ENCODE measurements at regions not wholly inside any gene's neighbourhood (a gene's known extent, or its start where the extent isn't known, plus 50 kb on each side); places are given as distances from the start of the nearest gene placed in this dataset.

DNA sequence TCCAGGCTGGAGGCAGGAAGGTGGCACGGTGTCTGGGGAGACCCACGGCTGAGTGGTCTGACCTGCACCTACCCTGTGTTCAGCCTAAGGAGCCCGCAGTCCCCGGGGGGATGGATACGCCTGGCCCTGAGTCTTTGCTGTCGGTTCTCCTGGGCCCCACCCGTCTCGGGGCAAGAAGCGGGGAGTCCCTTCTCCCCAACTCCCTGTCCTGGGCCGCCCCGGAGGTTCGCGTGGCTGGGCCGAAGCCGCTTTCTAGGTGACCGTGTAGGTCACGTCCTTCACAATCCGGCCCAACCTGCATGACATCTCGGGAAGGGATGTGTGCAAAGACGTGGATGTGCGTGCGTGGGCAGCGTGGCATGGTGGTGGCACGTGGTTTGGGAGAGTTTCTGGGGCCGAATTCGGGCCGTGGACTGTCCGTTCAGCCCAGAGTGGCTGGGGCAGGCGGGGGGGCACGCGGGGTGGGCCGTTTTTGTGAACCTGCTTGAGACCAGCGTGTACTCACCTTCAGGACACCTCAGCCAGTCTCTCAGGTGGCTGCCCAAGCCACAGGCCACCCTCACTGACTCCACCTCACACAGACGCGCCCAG, 103.3 kb downstream of the PTPRS start:
- ATAC-seq = no peak
- Histone ChIP-seq H3F3A (ENCODE audit: low read length, unreplicated experiment) (no peaks in the 10 kb centered on the region), H3K9me2 (replicated peaks; ENCODE audit: low read length) (no peaks in the 10 kb centered on the region), H3K4me3 (ENCODE audit: low read length) (no peak overlapping the region), H3K4me1 (ENCODE audit: insufficient read depth, low read length) (no peaks in the 10 kb centered on the region), H3K36me3 (ENCODE audit: low read depth, low read length) (no peaks in the 10 kb centered on the region), H3K27me3 (ENCODE audit: low read length) (no peaks in the 10 kb centered on the region), H4K20me1 (ENCODE audit: low read length) (no peaks in the 10 kb centered on the region), H2AFZ (ENCODE audit: low read length) (no peak overlapping the region), H3K9me3 (ENCODE audit: low read length) (no peaks in the 10 kb centered on the region), H3K27ac (ENCODE audit: low read length) (no peak overlapping the region), H3K79me2 (ENCODE audit: low read length) (no peaks in the 10 kb centered on the region), H3K9ac (ENCODE audit: low read length) (no peak overlapping the region), H3K4me2 (ENCODE audit: low read length) (no peak overlapping the region)
- intact Hi-C loops (cut with micrococcal nuclease) = no loop called here
- no TSS peak for BruUV-seq (replicated peaks)
- no peak for TF ChIP-seq EZH2phosphoT487 (IDR thresholded peaks at IDR 0.05; ENCODE audit: borderline replicate concordance, low read length)
- no peak for DNase-seq
- ChIA-PET POLR2A (ENCODE audit: unreplicated experiment) (no interaction called here), CTCF (no interaction called here)

- Histone ChIP-seq H3K27me3 (ENCODE audit: low read length) (no peaks in the 10 kb centered on the region), H4K20me1 (ENCODE audit: low read length) (no peaks in the 10 kb centered on the region), H3K36me3 (ENCODE audit: low read depth, low read length) (no peaks in the 10 kb centered on the region), H3K79me2 (ENCODE audit: low read length) (no peaks in the 10 kb centered on the region), H3K4me2 (ENCODE audit: low read length) (no peak overlapping the region), H3K9ac (ENCODE audit: low read length) (no peak overlapping the region), H3F3A (ENCODE audit: low read length, unreplicated experiment) (no peaks in the 10 kb centered on the region), H3K9me2 (replicated peaks; ENCODE audit: low read length) (no peaks in the 10 kb centered on the region), H3K9me3 (ENCODE audit: low read length) (no peaks in the 10 kb centered on the region), H3K4me3 (ENCODE audit: low read length) (no peak overlapping the region), H3K27ac (ENCODE audit: low read length) (no peak overlapping the region), H3K4me1 (ENCODE audit: insufficient read depth, low read length) (no peaks in the 10 kb centered on the region), H2AFZ (ENCODE audit: low read length) (no peak overlapping the region)
- CTCF ChIA-PET = no interaction called here
- intact Hi-C loops (cut with micrococcal nuclease) = no loop called here
- TF ChIP-seq EZH2 (IDR thresholded peaks at IDR 0.05; ENCODE audit: low read length, unreplicated experiment) = no peak
- TF ChIP-seq EZH2phosphoT487 (IDR thresholded peaks at IDR 0.05; ENCODE audit: borderline replicate concordance, low read length) = no peak
- TF ChIP-seq, protein P1, sequence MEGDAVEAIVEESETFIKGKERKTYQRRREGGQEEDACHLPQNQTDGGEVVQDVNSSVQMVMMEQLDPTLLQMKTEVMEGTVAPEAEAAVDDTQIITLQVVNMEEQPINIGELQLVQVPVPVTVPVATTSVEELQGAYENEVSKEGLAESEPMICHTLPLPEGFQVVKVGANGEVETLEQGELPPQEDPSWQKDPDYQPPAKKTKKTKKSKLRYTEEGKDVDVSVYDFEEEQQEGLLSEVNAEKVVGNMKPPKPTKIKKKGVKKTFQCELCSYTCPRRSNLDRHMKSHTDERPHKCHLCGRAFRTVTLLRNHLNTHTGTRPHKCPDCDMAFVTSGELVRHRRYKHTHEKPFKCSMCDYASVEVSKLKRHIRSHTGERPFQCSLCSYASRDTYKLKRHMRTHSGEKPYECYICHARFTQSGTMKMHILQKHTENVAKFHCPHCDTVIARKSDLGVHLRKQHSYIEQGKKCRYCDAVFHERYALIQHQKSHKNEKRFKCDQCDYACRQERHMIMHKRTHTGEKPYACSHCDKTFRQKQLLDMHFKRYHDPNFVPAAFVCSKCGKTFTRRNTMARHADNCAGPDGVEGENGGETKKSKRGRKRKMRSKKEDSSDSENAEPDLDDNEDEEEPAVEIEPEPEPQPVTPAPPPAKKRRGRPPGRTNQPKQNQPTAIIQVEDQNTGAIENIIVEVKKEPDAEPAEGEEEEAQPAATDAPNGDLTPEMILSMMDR (conservative IDR thresholded peaks at IDR 0.05; ENCODE audit: low read depth, low read length) = no peak
- DNase-seq = no peak
- TSS peak; percentile 15 for BruUV-seq (replicated peaks)
- POLR2A ChIA-PET (ENCODE audit: unreplicated experiment) = no interaction called here
- ATAC-seq = no peak
Observed at GRCh38 chr19:5235458-5236219, 105.0 kb downstream of the PTPRS start.

- TF ChIP-seq EZH2phosphoT487 (IDR thresholded peaks at IDR 0.05; ENCODE audit: borderline replicate concordance, low read length) (no peak), EZH2 (IDR thresholded peaks at IDR 0.05; ENCODE audit: low read length, unreplicated experiment) (no peak)
- TF ChIP-seq, protein P1 (conservative IDR thresholded peaks at IDR 0.05; ENCODE audit: low read depth, low read length) = no peak
- DNase-seq (no peak), ATAC-seq (no peak)
- H3K36me3 ChIP-seq (ENCODE audit: low read depth, low read length) = no peaks in the 10 kb centered on the region
- H3K27ac ChIP-seq (ENCODE audit: low read length) = no peak overlapping the region
- H3K27me3 ChIP-seq (ENCODE audit: low read length) = no peaks in the 10 kb centered on the region
- no peaks in the 10 kb centered on the region for H3K9me3 ChIP-seq (ENCODE audit: low read length)
- intact Hi-C loops (cut with micrococcal nuclease) = no loop called here
- H3K9me2 ChIP-seq (replicated peaks; ENCODE audit: low read length) = no peaks in the 10 kb centered on the region
- no peak overlapping the region for H3K9ac ChIP-seq (ENCODE audit: low read length)
- ChIA-PET POLR2A (ENCODE audit: unreplicated experiment) (no interaction called here), CTCF (interaction anchor here (0.6 kb wide), 1 partner anchor 188 kb away, joined by 5 read pairs; no protein-coding TSS in a partner anchor)
- H3F3A ChIP-seq (ENCODE audit: low read length, unreplicated experiment) = no peaks in the 10 kb centered on the region
- peaks cover 9% of the 10 kb centered on the region; the same call in 1 of the 2 replicates for H3K4me1 ChIP-seq (ENCODE audit: insufficient read depth, low read length)
- no peak overlapping the region for H2AFZ ChIP-seq (ENCODE audit: low read length)
- H4K20me1 ChIP-seq (ENCODE audit: low read length) = no peaks in the 10 kb centered on the region
- H3K4me2 ChIP-seq (ENCODE audit: low read length) = no peak overlapping the region
- no peaks in the 10 kb centered on the region for H3K79me2 ChIP-seq (ENCODE audit: low read length)
- no TSS peak for BruUV-seq (replicated peaks)
- H3K4me3 ChIP-seq (ENCODE audit: low read length) = no peak overlapping the region
Observed at GRCh38 chr19:5234412-5234811, 106.2 kb downstream of the PTPRS start.

Measured in PC-3 (cell line).